Stimulated activated CD4-positive, alpha-beta T cell treated with anti-CD3 and anti-CD28 coated beads, TNF-alpha, amount 100 ng/mL, for 1 hour (primary cell): ENCODE measurements at regions not wholly inside any gene's neighbourhood (a gene's known extent, or its start where the extent isn't known, plus 50 kb on each side); places are given as distances from the start of the nearest gene placed in this dataset.

ENCODE experiments used
- DNase-seq, 3 donors: peaks; one replicate each; pipeline ENCODE4 v3.0.0-alpha.2; 2020; ENCODE audit warnings: low read depth in 3 of 3, low spot score in 1 of 3

GRCh38 chr10:78548369-78548768 is 514.7 kb downstream of the RPS24 start:
- no peak for DNase-seq

- no peak for DNase-seq
Observed at GRCh38 chr10:78549140-78549935, 515.7 kb downstream of the RPS24 start.

- DNase-seq, result no peak
Observed at GRCh38 chr10:78550090-78550489, 516.4 kb downstream of the RPS24 start.

GRCh38 chr10:78550716-78551115 is 517.1 kb downstream of the RPS24 start:
- no peak for DNase-seq

- no peak for DNase-seq
Observed at GRCh38 chr10:78551184-78552005, 517.4 kb upstream of the ZMIZ1 start.

- no peak for DNase-seq
Observed at GRCh38 chr10:78552261-78552811, 516.4 kb upstream of the ZMIZ1 start.

- no peak for DNase-seq
Observed at GRCh38 chr10:78553792-78554191, 515.0 kb upstream of the ZMIZ1 start.

- DNase-seq, result no peak
Observed at GRCh38 chr10:78555128-78555527, 513.6 kb upstream of the ZMIZ1 start.

GRCh38 chr10:78556705-78557432 is 511.9 kb upstream of the ZMIZ1 start:
- DNase-seq, result no peak

GRCh38 chr10:78557433-78557925 is 511.3 kb upstream of the ZMIZ1 start:
- DNase-seq, result no peak

- no peak for DNase-seq
Observed at GRCh38 chr10:78559661-78560340, 509.0 kb upstream of the ZMIZ1 start.

GRCh38 chr10:78560341-78560688 is 508.5 kb upstream of the ZMIZ1 start:
- DNase-seq, result no peak

- DNase-seq, result no peak
Observed at GRCh38 chr10:78563314-78563713, 505.5 kb upstream of the ZMIZ1 start.

- no peak for DNase-seq
Observed at GRCh38 chr10:78565841-78566240, 502.9 kb upstream of the ZMIZ1 start.

- DNase-seq, result no peak
Observed at GRCh38 chr10:78566284-78567111, 502.3 kb upstream of the ZMIZ1 start.

GRCh38 chr10:78567680-78568455 is 500.9 kb upstream of the ZMIZ1 start:
- no peak for DNase-seq

GRCh38 chr10:78568620-78569019 is 500.1 kb upstream of the ZMIZ1 start:
- no peak for DNase-seq

- DNase-seq, result no peak
Observed at GRCh38 chr10:78570633-78571235, 498.0 kb upstream of the ZMIZ1 start.

GRCh38 chr10:78571286-78571685 is 497.5 kb upstream of the ZMIZ1 start:
- no peak for DNase-seq
